HG03025 (cell line): ENCODE measurements at regions not wholly inside any gene's neighbourhood (a gene's known extent, or its start where the extent isn't known, plus 50 kb on each side); places are given as distances from the start of the nearest gene placed in this dataset.

Experiments used
- ATAC-seq: cut with Tn5 transposase; IDR thresholded peaks from one replicate; pipeline ENCODE4 v1.9.1; 2021; ENCODE audit warnings: mild to moderate bottlenecking, moderate library complexity; ENCODE audit not compliant: unreplicated experiment, low FRiP score

DNA sequence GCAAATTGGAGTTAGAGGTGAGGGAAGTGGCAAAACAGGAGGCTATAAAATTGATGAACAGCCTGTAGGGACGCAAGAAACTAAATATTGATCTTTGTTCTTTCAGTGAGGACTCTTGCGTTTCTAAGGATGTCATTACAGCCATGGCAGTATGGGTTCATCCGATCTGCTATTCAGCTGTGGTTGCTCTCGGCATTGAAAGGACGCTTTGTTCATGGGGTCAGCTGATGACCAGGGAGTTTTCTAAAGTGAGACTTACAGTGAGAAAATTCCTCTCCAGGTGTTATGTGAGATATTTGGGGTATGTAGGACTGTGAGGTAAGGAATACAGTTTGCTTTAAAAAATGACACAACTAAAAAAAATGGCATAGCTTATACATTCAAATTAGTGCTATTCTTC is 52.7 kb upstream of the PELI1 start:
- no peak for ATAC-seq

DNA sequence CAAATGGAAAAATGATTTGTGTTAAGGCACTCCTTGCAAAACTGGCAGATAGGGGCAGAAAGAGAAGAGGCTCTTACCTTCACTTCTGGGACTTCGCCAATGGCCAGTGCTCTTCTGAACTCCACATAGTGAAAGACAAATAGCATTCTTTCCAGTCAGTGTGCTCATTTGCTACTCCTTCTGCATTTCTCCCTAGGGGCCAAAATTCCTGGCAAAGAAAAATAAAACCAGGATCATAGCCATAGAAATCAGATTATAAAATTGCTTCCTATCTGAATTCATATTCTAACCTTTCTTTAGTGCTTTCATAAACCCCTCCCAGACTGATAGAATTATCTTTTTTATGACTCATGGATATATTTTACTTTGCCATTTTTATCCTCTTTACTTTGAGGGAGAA is 56.9 kb upstream of the PELI1 start:
- ATAC-seq = no peak

DNA sequence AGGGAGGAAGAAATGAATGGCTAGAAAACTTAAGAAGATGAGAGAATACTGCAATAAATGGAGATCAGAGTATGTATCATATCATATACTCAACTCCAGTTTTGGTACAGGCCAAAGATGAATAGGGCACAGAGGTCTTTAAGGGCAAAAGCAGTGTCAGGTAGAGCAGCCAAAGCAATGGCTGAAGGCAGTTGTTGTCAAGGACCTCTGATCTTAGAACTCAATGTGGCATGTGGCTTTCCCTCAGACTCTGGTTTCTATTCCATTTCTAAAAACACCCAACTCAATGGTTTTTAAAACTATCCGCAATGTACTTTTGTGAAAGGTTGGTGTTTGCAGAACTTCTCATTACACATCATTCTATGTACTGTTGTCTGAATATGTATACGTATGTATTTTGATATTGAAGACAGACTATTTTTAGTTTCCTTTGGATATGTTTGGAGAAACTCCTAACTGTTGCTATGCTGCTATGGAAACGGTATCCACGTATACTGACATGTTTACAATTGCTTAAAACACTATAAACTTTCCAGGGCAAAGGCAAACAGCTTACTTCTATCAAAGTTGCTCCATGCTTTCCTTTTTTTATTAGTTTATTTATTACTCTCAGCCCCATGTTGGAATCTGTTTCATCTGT is 58.1 kb upstream of the PELI1 start:
- no peak for ATAC-seq

DNA sequence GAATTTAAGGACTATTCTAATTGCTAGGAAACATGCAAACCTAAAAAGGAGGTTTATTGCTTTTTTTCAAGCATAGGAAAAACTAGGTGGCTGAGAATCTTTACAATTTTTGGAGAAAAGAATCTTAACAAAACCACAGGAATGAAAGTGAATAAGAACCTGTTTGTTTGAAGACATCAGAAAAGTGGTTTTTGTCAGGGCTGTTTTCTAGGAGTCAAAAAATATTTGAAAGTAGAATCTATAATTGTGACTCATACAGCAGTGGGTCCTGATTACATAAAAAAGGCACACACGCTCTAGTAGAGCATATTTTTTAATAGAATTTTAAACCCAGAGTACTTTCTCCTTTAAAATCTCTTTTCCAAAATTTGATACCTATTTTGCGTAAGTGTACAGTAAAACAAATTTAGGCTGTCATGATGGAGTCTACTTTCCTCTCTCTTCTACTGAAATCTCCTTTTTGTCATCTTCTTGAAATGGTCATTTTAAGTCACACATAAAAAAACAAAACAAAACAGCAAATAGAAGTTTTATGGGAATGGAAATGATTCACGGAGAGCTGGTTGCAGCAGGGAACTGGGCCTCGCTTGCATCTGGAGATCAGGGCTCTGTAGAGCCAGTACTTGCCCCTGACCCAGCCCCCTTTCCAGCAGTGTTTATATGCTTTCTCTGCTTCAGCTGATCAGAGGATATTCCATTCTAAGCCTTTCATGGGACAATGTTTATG is 59.1 kb upstream of the PELI1 start:
- ATAC-seq = no peak

DNA sequence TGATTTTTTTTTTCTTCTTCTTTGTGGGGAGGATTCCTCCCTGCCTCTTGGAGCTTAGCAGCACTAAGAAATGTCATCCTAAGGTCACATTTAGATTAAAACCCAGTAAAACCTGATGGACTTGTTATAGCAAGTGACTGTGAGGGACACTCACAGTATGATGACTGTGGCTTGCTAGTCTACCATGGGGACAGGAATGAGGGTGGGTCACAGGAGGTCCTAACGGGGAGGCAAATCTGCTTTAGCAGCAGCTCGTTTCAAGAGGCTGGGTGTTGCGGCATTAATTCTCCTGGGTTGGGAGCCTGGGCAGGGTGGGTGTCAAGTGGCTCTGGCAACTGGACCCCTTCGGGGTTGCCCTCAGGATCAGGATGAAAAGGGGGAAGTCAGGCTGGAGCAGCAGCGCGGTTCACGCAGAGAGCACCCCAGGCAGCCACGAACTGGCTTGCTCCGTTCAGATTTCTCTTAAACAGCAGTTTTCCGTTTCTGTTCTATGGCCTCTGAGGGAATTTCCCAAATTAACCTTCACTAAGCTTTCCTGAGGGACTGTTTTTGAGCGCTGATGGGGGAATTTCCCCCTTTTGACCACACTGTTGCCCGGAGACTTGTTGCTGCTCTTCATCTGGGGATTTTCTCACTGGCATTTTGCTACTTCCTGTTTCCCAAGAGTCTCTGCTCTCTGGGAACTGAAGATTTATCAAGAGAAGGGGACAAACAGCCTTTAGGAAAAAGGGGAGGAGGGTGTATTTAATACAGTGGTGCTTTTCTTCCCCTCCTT is 59.8 kb upstream of the PELI1 start:
- ATAC-seq = peak; percentile 47

DNA sequence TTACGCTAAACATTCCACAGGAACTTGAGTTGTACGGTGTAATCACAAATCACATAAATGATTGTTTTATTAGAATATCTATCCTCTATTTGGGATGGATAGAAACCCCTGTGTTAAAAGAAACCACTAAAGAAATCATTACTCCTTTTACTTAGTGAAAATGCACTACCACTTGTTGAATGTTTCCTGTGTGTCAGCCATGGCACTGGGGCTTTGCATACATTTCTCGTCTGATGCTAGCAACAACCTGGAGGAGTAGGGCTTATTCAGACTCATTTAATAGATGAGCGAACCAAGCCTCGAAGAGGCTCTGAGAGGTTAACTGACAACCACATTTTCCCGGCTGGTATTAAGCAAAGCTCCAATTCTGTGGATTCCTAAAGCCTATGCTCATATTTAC is 60.5 kb upstream of the PELI1 start:
- ATAC-seq = peak; percentile 24

DNA sequence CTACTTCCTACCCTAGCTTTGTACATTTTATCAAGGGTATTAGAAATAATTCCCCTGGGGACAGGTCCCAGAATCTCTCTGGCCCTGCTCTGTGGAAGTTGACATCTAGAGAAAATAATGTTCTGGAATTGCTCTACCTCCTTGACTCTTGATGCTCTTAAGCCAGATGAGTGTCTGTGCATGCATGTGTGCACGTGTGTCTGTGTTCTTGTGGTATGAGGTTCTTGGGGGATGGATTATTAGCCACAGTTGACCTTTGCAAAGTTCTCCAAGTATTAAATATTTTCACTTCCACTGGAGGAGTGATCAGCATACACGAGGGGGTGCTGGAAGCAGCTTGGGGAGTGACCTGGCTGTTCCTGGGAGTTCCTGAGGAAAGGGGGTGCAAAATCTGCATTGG is 61.2 kb upstream of the PELI1 start:
- no peak for ATAC-seq

DNA sequence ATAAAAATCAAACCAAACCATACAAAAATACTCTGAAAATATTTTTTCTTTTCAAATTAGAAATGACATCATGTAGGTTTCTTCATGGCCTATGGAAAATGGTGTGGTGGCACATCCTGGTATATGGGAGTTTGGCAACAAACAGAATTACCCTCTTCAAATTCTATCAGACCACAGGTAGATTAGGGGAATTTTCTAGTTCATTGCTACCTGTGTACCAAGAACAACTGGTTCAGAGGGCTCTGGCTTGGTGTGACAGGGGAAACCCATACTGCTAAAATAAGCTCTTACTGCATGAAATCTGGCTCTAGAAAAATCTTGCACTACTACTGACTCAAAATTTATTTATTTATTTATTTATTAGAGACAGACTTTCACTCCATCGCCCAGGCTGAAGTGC is 63.4 kb upstream of the PELI1 start:
- no peak for ATAC-seq

DNA sequence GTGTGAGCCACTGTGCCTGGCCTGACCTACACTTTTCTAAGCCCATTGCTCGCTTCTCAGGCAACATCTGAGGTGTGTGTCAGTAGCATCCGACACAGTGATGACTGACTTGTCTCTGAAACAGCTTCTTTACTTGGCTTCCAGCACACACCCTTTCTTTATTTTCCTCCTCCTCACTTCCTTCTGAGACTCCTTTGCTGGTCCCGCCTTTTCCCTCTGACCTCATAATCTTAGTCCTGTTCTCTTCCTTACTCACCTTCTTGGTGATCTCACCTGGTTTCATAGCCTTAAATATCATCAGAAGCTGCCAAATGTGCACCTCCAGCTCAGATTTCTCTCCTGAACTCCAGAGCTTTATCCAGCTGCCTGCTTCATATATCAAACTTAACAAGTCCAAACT is 66.6 kb upstream of the PELI1 start:
- no peak for ATAC-seq

DNA sequence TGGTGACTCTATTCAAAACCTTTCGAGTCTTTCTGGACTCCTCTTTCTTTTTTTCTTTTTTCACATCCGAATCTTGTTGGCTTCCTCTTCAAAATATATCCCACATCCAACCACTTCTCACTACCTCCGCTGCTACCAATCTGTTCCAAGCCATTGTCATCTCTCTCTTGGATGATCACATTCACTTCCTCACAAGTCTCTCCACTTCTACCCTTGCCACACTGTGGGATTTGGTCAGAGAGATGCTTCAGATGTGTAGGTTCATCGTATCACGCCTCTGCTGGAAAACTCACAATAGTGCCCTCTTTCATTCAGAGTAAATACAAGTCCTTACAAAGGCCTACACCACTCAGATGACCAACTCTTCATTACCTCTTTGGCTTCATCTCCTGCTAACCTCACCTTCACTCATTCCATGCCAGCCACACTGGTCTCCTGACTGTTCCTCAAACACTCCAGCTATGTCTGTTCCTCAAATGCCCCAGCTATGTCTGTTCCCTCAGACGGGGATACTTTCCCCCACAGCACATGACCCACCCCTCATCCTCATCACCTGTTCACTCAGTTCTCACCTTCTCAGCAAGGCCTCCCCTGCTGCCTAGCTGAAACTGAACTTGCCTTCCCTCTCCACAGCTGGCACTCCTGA is 67.2 kb upstream of the PELI1 start:
- no peak for ATAC-seq

DNA sequence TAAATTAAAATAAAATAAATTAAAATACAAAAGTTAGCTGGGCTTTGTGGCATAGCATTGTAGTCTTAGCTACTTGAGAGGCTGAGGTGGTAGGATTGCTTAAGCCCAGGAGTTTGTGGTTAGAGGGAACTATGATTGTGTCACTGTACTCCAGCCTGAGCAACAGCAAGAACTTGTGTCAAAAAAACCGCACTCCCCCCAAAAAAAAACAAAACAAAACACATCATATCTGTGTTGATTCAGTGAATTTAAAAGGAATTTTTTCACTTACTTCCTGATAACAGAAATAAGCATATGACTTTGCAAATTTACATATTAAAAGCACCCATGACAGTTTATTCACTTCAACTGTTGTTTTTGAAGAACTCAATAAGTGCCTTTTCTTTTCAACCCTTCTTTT is 68.1 kb upstream of the PELI1 start:
- no peak for ATAC-seq

DNA sequence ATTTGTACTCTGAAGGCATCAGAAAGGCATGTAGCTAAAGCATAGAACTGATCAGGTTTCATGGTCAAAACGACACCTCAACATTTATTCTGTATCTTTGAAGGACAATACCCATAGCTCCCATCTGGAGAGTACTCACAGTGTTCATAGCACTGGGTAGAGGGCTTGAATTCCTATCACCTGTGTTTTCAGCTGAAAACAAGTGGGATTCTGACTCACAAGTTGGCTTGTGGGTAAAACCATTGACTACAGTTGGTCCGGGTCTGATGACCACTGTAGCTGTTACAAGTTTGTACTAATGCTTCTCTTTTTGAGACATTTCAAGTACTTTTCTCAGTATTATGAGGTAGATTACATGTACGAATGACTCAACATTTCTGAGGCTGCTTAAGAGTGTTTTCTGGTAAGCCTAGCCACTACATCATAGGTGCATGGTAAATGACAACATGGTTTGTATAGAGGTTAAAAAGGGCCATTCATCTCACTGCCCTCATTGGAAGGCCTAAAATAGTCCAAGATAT is 68.6 kb upstream of the PELI1 start:
- no peak for ATAC-seq

DNA sequence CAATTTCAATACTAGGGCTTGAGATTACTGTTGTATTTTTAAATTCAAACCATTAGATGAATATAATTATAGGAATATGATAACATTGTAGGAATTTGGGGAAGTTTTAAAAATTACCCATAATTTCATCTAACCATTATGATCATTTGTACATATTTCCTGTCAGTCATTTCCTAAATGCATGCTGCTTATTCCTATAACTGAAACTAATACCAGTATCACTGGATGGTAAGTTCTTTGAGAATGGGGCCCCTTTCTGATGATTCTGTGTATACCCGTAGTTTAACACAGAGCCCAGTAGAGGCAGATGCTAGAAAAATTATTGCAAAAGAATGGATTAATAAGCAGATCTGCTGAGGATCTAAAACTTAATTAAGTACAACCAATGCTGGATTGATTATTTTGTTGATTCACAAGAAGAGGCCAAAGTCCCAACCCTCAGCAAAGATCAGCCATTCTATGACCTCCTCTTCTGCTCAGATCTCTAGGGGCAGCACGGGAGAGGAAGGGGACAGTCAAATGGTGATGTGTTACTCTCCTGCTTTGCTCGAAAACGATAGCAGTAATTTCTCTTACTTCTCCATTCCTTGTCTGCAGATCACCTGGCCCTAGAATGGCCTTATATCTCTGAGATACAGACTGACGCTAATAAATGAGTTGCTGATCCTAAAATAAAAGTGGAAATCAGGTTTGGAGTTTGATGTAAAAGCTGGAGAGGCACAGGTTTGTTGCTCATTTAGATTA is 69.5 kb upstream of the PELI1 start:
- ATAC-seq = peak; percentile 53

DNA sequence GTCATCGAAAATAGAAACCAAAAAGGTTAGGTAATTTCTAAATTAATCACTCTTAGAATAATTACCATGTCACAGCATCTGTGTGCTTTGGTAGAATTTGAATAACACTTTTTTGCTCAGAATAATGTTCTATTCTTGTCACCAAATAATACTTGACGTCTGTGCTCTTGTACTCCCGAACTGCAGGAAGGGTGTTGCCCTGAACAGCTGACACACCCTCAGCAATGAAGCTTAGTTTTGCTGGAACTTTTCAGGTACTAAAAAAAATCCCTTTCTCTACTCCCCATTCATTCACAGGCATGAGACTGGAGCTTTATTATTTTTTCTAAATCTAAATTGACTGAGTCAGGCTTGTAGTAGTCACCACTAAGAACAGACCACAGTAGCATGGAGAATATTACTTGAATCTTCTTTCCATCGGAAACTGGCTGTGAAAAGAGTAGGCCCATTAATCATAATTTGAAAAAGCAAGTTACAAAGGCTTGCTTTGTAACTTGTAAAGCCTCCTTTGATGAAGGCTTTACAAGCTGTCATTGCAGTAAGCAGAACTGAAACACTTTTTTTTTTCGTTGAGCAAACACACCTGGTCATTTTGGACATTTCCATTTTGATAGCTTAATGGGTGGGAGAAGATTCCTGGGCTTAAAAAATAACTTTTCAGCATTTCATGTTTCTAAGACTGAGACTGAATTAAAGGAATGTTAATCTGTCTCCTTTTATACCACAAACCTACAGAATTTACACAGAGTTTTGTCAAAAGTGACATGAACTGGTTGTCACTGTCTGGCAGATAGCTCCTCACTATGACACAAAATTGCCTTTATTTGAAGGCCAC is 70.3 kb upstream of the PELI1 start:
- ATAC-seq = peak; percentile 63

DNA sequence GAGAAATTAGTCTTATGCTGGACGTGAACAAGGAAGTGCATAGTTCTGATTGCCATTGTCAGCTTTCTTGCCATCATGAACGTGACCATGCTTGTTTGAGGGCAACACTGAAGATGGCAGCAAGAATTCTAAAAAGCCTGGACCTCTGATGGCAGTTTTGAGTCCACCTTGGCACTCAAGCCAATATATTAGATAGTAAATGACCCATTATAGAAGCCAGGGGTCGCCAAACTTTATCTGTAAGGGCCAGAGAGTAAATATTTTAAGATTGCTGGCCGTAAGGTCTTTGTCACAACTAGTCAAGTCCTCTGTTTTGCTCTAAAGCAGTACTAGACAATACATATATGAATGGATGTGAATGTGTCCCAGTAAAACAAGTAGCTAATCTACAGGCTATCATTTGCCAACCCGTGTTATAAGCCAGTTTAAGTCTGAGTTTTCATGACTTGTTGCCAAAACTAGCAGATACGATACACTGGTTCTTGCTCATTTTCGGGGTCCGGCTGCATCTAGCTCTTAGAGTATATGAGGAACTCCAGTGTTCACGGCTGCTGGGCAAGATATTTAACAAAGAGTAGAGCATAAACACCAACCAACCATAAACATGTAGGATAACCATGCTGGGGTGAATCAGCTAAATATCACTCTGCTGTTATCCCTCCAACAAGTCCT is 73.1 kb upstream of the PELI1 start:
- ATAC-seq = no peak

DNA sequence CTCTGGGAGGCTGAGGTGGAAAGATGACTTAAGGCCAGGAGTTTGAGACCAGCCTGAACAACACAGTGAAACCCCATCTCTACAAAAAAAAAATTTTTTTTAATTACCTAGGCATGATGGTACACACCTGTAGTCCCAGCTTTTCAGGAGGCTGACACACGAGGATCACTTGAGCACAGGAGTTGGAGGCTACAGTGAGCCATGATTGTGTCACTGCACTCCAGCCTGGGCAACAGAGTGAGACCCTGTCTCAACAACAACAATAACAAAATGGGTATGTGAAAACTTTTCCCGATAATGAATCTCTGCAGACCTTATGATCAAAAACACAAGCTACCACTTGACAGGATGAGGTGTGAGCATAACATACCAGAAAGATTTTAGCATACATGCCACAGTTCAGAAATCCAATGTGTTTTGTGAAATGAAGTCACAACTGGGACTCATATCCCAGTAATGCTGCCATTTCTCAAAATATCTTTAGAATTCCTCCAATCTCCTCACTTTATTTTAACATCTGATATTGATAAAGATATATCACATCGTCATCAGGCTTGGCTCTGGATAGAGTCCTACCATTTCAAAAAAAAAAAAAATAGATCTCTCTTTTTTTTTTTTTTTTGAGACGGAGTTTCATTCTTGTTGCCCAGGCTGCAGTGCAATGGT is 74.0 kb upstream of the PELI1 start:
- ATAC-seq = no peak

DNA sequence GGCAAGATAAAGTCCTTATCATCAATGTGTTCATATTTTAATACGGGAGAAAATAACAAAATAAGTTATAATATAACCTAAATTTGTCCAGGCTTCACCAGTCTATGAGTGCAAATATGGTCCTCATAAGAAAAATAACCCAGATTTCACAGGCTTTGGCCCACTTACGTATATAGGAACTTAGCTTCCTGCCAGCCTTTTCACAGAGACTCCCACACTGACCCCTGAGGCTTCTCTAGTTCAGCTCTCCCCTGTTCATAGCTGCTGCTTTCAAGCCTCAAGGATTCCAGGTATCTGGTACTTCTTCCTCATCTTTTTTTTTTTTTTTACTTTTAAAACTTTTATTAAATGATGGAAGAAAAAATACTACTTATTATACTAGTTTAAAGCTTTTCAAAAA is 74.9 kb upstream of the PELI1 start:
- ATAC-seq = no peak

DNA sequence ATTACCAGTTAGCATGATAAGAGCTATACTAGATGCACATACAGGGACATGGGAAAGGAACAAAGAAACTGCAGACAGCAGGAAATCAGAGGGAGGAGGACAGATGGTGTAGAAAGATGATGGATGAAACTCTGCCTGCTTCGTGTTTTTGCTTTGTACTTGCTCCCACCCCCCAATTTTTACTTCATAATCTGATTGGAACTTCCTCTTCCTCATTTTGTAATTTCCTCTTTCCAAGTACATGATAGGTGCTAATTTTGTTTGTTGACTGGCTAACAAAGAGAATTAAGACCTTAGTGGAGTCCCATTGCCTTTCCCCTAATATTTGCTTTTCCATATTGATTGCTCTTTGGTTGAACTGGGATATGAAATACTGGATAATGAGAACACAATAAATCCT is 76.0 kb upstream of the PELI1 start:
- ATAC-seq = no peak
